ENCODE measurements at regions not wholly inside any gene's neighbourhood (a gene's known extent, or its start where the extent isn't known, plus 50 kb on each side); places are given as distances from the start of the nearest gene placed in this dataset.

DNA sequence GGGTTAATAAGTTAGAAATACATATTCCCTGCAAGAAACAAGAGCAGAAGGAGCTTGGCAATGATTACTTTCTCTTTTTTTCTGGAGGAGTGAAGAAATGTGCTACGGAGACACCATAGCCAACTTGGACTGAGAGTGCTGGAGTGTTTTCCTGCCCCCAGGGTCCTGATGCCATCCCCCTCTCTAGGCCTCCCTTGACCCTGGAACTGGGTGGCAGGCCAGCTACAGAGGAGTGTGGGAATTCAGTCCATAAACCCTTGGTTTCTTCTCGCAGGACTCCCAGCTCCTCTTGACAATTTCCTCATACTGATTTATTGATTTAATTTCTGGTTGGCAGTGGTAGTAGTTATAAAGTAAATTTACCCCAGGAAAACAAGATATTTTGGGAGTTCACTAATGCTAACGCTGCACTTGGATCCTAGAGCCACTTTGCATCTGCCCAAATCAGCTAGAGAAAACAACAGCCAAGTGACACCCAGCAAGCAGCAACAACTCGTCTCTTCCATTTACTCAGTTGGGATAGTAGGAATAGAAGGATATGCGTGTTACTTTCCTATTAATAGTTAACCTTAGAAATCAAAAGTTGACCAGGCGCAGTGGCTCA, 76.4 kb upstream of the CELF2 start:
- TF ChIP-seq EZH2 (IDR thresholded peaks at IDR 0.05; ENCODE audit: insufficient read depth, poor library complexity, severe bottlenecking) (no peak), EZH2phosphoT487 (IDR thresholded peaks at IDR 0.05; ENCODE audit: insufficient read depth, low read depth) (no peak)
